HFF-Myc (cell line): ENCODE measurements at regions not wholly inside any gene's neighbourhood (a gene's known extent, or its start where the extent isn't known, plus 50 kb on each side); places are given as distances from the start of the nearest gene placed in this dataset.
"Not testable (repeated sequence)": the region's sequence is repeated elsewhere in the genome, so short reads cannot be mapped to it uniquely, and the experiment has no call there.

Experiments used
- DNase-seq: peaks from one replicate; pipeline ENCODE4 v3.0.0-alpha.2; 2011; ENCODE audit warnings: low read depth; ENCODE audit errors: extremely low read depth
- H3K4me3 ChIP-seq: replicated peaks from 2 replicates; pipeline ENCODE4 v1.5.1; 2011; ENCODE audit warnings: low read depth, mild to moderate bottlenecking, control low read depth, low read length
- TF ChIP-seq, protein P1 (sequence below): IDR thresholded peaks from 2 replicates; pipeline ENCODE4 v1.5.1; 2012; ENCODE audit warnings: mild to moderate bottlenecking, low read depth, low read length, control low read depth; ENCODE audit errors: missing control alignments

DNA sequence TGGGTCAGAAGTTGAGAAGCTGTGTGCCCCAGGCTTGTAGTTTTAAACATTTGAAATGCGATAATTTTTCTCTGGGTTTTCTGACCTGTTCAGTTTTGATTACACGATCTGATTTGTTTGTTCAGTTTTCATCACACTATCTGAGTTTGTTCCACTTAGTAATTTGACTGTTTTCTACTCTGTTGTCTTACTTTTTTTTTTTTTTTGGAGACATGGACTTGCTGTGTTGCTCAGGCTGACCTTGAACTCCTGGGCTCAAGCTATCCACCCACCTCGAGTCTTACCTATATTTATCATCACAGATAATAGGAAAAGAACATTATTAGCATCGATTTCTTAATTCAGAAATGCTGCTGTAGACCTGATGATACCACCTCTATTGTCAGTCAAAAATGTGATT lies 379.1 kb downstream of the UTRN start:
- TF ChIP-seq, protein P1, sequence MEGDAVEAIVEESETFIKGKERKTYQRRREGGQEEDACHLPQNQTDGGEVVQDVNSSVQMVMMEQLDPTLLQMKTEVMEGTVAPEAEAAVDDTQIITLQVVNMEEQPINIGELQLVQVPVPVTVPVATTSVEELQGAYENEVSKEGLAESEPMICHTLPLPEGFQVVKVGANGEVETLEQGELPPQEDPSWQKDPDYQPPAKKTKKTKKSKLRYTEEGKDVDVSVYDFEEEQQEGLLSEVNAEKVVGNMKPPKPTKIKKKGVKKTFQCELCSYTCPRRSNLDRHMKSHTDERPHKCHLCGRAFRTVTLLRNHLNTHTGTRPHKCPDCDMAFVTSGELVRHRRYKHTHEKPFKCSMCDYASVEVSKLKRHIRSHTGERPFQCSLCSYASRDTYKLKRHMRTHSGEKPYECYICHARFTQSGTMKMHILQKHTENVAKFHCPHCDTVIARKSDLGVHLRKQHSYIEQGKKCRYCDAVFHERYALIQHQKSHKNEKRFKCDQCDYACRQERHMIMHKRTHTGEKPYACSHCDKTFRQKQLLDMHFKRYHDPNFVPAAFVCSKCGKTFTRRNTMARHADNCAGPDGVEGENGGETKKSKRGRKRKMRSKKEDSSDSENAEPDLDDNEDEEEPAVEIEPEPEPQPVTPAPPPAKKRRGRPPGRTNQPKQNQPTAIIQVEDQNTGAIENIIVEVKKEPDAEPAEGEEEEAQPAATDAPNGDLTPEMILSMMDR = no peak
- no peak overlapping the region for H3K4me3 ChIP-seq
- no peak for DNase-seq

DNA sequence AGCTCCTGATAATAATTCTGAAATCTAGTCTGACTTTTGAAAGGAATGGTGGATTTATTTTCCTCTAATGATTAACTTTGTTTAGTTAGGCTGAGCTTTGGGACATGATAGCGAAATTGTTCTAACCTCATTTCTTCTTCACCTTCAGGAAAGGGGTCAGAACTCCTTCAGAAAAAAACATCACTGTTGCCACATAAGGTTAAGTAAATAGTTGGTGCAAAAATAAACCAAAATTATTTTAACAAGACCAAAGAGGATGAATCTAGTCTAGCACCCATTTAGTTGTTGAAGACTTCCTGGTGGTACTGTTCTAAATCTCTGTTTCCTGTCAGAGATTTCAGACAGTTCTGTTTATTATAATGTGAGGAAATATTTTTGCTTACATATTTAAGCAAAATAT lies 379.8 kb downstream of the UTRN start:
- TF ChIP-seq, protein P1 = no peak
- DNase-seq = no peak

DNA sequence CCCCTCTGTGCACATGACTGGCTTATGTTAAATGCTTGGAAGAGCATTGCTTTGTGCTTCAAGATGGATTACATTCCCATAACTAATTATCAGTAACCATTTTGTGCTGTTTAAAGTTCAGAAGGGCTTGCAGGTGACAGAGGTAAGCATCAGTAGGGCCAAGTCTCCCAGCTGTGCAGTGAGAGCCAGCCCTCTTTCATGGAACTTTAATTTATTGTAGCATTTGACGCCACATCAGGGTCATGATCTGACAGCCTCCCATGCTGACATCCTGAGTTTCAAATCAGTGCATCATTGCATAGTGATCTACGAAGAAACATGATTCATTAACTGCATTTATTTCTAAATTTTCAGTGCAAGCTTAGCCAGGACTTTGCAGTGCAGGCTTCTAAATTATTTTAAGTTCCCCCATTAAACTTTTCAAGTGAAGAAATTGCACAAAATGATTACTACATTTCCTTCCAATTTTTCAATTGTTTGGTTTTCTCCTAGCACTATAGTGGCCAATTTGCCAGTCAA lies 380.9 kb downstream of the UTRN start:
- DNase-seq = no peak
- H3K4me3 ChIP-seq = no peak overlapping the region
- TF ChIP-seq, protein P1 = no peak

More for the DNA sequence above, 379.8 kb downstream of the UTRN start:
- no peak overlapping the region for H3K4me3 ChIP-seq

- no peak for DNase-seq
- TF ChIP-seq, protein P1 = no peak
- no peak overlapping the region for H3K4me3 ChIP-seq
Measured at GRCh38 chr6:144666781-144667180, 381.6 kb downstream of the UTRN start.

DNA sequence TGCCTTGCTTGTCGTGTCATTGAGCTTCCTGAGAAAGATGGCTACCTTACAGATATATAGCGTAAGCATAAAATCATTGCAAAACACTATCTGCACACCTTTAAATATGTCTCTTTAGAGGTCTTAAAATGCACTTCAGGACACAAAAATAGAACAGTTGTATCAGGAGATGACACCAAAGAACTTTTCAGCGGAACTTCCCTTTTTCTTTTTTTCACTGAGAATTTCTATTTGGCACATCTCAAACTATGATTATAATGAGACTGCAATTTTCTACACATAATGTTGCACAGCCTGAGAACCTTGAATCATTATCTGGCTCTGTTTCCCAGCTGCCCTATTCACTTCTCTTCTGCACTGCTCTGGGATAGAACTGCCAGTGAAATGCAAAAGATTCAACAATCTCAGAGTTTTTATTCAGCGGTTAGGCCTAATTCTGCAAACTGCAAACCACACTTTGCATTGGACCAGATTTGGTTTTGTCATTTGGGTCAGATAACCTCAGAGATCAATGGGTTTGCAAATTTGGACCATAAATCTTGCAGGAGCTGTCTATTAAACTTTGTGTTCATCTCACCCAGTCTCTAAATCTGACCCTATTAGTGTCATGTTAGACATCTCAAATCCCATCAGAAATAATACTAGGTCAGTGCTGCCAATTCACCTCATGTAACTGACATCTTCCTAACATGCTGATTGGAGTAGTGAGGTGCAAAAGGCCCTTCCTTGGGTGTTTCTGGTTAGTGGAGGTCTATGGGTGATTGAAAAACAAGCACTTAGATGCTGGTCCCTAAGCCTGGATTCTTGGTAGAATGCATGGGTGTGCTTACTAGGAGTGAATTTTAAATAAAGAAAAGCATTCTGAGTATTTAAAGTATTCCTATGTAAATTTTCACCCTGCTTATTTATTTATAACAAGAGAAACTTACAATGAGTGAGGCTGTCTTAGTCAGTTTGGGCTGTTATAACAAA lies 382.7 kb downstream of the UTRN start:
- no peak overlapping the region for H3K4me3 ChIP-seq
- TF ChIP-seq, protein P1 = no peak
- no peak for DNase-seq

GRCh38 chr6:144670259-144670658 lies 385.1 kb downstream of the UTRN start:
- DNase-seq, H3K4me3 ChIP-seq: not testable (repeated sequence)

GRCh38 chr6:144673807-144674206 lies 388.7 kb downstream of the UTRN start:
- TF ChIP-seq, protein P1 = no peak
- no peak overlapping the region for H3K4me3 ChIP-seq
- no peak for DNase-seq
